GM21619 (cell line): ENCODE measurements at regions not wholly inside any gene's neighbourhood (a gene's known extent, or its start where the extent isn't known, plus 50 kb on each side); places are given as distances from the start of the nearest gene placed in this dataset.
A peak's percentile ranks its signal among the peaks of the same experiment; 100 is the strongest.

ENCODE experiments used
- ATAC-seq: cut with Tn5 transposase; IDR thresholded peaks from one replicate; pipeline ENCODE4 v1.9.1; 2021; ENCODE audit not compliant: unreplicated experiment

- ATAC-seq: no peak
Measured at GRCh38 chr6:25061289-25061936, 125.7 kb upstream of the RIPOR2 start.

- ATAC-seq: no peak
Measured at GRCh38 chr6:25062070-25062811, 126.5 kb upstream of the RIPOR2 start.

GRCh38 chr6:25064006-25064405, 128.2 kb upstream of the RIPOR2 start:
- ATAC-seq: no peak

- ATAC-seq: no peak
Measured at GRCh38 chr6:25065666-25066065, 129.9 kb upstream of the RIPOR2 start.

GRCh38 chr6:25066593-25066992, 130.8 kb upstream of the RIPOR2 start:
- no peak for ATAC-seq

GRCh38 chr6:25068866-25069265, 133.1 kb upstream of the RIPOR2 start:
- ATAC-seq: no peak

- peak; percentile 83 for ATAC-seq
Measured at GRCh38 chr6:25070547-25071366, 135.0 kb upstream of the RIPOR2 start.

- no peak for ATAC-seq
Measured at GRCh38 chr6:25078141-25078540, 142.4 kb upstream of the RIPOR2 start.

GRCh38 chr6:25083784-25084507, 148.2 kb upstream of the RIPOR2 start:
- no peak for ATAC-seq

GRCh38 chr6:25084508-25084833, 148.7 kb upstream of the RIPOR2 start:
- no peak for ATAC-seq

GRCh38 chr6:25085756-25086155, 150.0 kb upstream of the RIPOR2 start:
- no peak for ATAC-seq

- no peak for ATAC-seq
Measured at GRCh38 chr6:25086500-25087091, 150.8 kb upstream of the RIPOR2 start.

GRCh38 chr6:25088513-25088912, 152.8 kb upstream of the RIPOR2 start:
- no peak for ATAC-seq

- ATAC-seq: no peak
Measured at GRCh38 chr6:25089442-25089841, 153.7 kb upstream of the RIPOR2 start.

GRCh38 chr6:25094726-25095125, 159.0 kb upstream of the RIPOR2 start:
- no peak for ATAC-seq

- no peak for ATAC-seq
Measured at GRCh38 chr6:25100288-25100687, 164.5 kb upstream of the RIPOR2 start.

- peak; percentile 72 for ATAC-seq
Measured at GRCh38 chr6:25103603-25104002, 167.8 kb upstream of the RIPOR2 start.

GRCh38 chr6:25105070-25105925, 169.5 kb upstream of the RIPOR2 start:
- no peak for ATAC-seq

GRCh38 chr6:25107218-25107617, 171.5 kb upstream of the RIPOR2 start:
- ATAC-seq: peak; percentile 69

GRCh38 chr6:25111782-25112181, 167.4 kb upstream of the CARMIL1 start:
- ATAC-seq: no peak
